ENCODE measurements at regions not wholly inside any gene's neighbourhood (a gene's known extent, or its start where the extent isn't known, plus 50 kb on each side); places are given as distances from the start of the nearest gene placed in this dataset.

DNA sequence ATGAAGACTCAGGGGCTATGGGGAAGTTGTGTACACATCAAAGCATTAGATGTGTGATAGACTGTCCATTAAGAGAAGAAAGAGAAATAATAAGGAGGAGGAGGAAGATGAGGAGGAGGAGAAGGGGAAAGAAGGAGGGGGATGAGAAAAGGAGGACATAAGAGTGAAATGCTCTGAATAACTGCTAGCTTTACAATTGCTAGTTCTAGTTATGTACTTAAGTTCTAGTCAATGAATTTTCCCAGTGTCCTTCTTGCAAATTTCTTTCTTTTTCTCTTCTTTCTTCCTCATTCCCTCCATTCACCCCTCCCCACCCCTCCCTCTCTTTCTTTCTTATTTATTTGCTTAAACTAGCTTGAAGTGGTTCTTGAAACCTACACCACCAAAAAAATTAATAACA lies 534.9 kb upstream of the GRAMD2B start:
- H3K9ac ChIP-seq (ENCODE audit: extremely low read depth, low read length, poor library complexity, severe bottlenecking) = no peak overlapping the region
- no peak for DNase-seq
- no peak overlapping the region for H3K4me3 Mint-ChIP-seq
- H3K36me3 Mint-ChIP-seq (ENCODE audit: low read depth) = no peaks in the 10 kb centered on the region
- no peaks in the 10 kb centered on the region for H3K4me1 Mint-ChIP-seq
- H3K27ac ChIP-seq (ENCODE audit: low read depth, low read length) = no peak overlapping the region
- H3K27me3 ChIP-seq (ENCODE audit: control insufficient read depth, insufficient read depth, low read length, poor library complexity, severe bottlenecking) = no peaks in the 10 kb centered on the region
- no peak overlapping the region for H3K27ac Mint-ChIP-seq
- TF ChIP-seq, protein P1, sequence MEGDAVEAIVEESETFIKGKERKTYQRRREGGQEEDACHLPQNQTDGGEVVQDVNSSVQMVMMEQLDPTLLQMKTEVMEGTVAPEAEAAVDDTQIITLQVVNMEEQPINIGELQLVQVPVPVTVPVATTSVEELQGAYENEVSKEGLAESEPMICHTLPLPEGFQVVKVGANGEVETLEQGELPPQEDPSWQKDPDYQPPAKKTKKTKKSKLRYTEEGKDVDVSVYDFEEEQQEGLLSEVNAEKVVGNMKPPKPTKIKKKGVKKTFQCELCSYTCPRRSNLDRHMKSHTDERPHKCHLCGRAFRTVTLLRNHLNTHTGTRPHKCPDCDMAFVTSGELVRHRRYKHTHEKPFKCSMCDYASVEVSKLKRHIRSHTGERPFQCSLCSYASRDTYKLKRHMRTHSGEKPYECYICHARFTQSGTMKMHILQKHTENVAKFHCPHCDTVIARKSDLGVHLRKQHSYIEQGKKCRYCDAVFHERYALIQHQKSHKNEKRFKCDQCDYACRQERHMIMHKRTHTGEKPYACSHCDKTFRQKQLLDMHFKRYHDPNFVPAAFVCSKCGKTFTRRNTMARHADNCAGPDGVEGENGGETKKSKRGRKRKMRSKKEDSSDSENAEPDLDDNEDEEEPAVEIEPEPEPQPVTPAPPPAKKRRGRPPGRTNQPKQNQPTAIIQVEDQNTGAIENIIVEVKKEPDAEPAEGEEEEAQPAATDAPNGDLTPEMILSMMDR (conservative IDR thresholded peaks at IDR 0.05) = no peak
- H3K27me3 Mint-ChIP-seq (ENCODE audit: insufficient read depth) = no peaks in the 10 kb centered on the region
- H3K4me1 ChIP-seq (ENCODE audit: control insufficient read depth, insufficient read depth, low read length) = no peaks in the 10 kb centered on the region
- H3K4me3 ChIP-seq (ENCODE audit: low read length) = no peak overlapping the region
- H3K9me3 ChIP-seq (ENCODE audit: control insufficient read depth, low read length) = no peaks in the 10 kb centered on the region
- H3K36me3 ChIP-seq (ENCODE audit: control insufficient read depth, insufficient read depth, low read length) = no peaks in the 10 kb centered on the region
- no peaks in the 10 kb centered on the region for H3K9me3 Mint-ChIP-seq

DNA sequence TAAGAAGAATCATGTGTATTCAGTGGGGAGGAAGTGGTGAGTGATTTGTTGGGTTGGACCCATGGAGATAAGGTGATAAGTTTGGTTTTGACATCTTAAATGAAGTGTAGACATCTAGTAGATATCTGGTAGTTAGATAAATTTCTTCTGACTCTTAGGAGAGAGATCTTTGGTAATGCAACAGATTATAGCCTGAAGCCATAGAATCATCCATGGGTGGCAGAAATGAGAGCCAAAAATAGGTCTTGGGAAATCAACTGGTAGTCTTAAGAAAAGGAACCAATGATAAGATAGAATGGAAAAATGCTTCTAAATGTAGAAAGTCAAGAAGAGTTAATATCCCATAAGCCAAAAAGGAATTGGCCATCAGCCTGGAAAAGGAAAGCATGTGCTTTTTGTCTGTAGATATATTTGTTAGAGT lies 532.7 kb upstream of the GRAMD2B start:
- H3K27me3 ChIP-seq (ENCODE audit: control insufficient read depth, insufficient read depth, low read length, poor library complexity, severe bottlenecking) = no peaks in the 10 kb centered on the region
- Mint-ChIP-seq H3K9me3 (no peaks in the 10 kb centered on the region), H3K36me3 (ENCODE audit: low read depth) (no peaks in the 10 kb centered on the region), H3K4me1 (no peaks in the 10 kb centered on the region), H3K4me3 (no peak overlapping the region), H3K27me3 (ENCODE audit: insufficient read depth) (no peaks in the 10 kb centered on the region), H3K27ac (no peak overlapping the region)
- DNase-seq = no peak
- TF ChIP-seq, protein P1 (conservative IDR thresholded peaks at IDR 0.05) = no peak
- H3K4me3 ChIP-seq (ENCODE audit: low read length) = no peak overlapping the region
- H3K9me3 ChIP-seq (ENCODE audit: control insufficient read depth, low read length) = no peaks in the 10 kb centered on the region
- no peaks in the 10 kb centered on the region for H3K4me1 ChIP-seq (ENCODE audit: control insufficient read depth, insufficient read depth, low read length)
- no peak overlapping the region for H3K27ac ChIP-seq (ENCODE audit: low read depth, low read length)
- H3K36me3 ChIP-seq (ENCODE audit: control insufficient read depth, insufficient read depth, low read length) = no peaks in the 10 kb centered on the region
- no peak overlapping the region for H3K9ac ChIP-seq (ENCODE audit: extremely low read depth, low read length, poor library complexity, severe bottlenecking)

DNA sequence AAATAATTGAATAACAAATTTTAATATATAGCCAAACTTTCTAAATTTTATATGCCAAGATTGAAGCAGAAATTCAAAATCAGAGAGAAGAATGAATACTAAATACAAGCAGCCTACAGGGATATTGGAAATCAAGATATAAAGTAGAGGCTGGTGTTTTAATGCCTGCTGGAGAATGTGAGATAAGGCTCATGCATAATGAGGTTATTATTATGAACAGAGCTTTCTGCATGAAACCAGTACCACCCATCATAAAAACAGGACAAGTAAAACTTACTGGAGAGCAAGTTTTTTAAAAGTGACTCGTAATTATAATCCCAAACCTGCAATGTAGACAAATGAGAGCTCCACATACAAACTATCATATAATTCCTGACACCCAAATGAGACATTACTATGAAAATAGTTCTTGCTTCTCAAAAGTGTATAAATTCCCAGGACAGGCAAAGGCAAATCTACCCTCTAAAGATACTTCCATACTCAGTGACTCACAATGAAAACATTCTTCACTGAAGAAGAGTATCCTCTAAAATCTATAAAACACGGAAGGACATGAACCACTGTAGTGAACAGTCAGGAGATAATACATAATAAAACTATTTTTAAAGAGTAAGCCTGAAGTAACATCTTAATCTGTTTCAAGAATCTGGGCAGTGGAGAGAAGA lies 532.0 kb upstream of the GRAMD2B start:
- no peaks in the 10 kb centered on the region for H3K4me1 ChIP-seq (ENCODE audit: control insufficient read depth, insufficient read depth, low read length)
- 90% methylated on average over 2 of the region's 2 CpGs; no CpG with 5 or more reads in 1 of the 2 experiments for WGBS, 2 experiments (ENCODE audit: insufficient coverage in 1 of 2, insufficient read length in 1 of 2)
- no peaks in the 10 kb centered on the region for H3K27me3 ChIP-seq (ENCODE audit: control insufficient read depth, insufficient read depth, low read length, poor library complexity, severe bottlenecking)
- H3K27me3 Mint-ChIP-seq (ENCODE audit: insufficient read depth) = no peaks in the 10 kb centered on the region
- H3K4me3 Mint-ChIP-seq = no peak overlapping the region
- no peaks in the 10 kb centered on the region for H3K9me3 ChIP-seq (ENCODE audit: control insufficient read depth, low read length)
- H3K4me3 ChIP-seq (ENCODE audit: low read length) = no peak overlapping the region
- H3K9ac ChIP-seq (ENCODE audit: extremely low read depth, low read length, poor library complexity, severe bottlenecking) = no peak overlapping the region
- no peaks in the 10 kb centered on the region for H3K36me3 Mint-ChIP-seq (ENCODE audit: low read depth)
- no peak for DNase-seq
- TF ChIP-seq, protein P1 (conservative IDR thresholded peaks at IDR 0.05) = no peak
- no peak overlapping the region for H3K27ac Mint-ChIP-seq
- no peaks in the 10 kb centered on the region for H3K4me1 Mint-ChIP-seq
- H3K9me3 Mint-ChIP-seq = no peaks in the 10 kb centered on the region
- H3K36me3 ChIP-seq (ENCODE audit: control insufficient read depth, insufficient read depth, low read length) = no peaks in the 10 kb centered on the region
- no peak overlapping the region for H3K27ac ChIP-seq (ENCODE audit: low read depth, low read length)
